ENCODE measurements at regions not wholly inside any gene's neighbourhood (a gene's known extent, or its start where the extent isn't known, plus 50 kb on each side); places are given as distances from the start of the nearest gene placed in this dataset.

- no peaks in the 10 kb centered on the region for H3K36me3 ChIP-seq (ENCODE audit: insufficient read depth, insufficient read length, low read length)
- DNase-seq (ENCODE audit: low read depth, low spot score) = no peak
- no peaks in the 10 kb centered on the region for H3K9me3 ChIP-seq (ENCODE audit: insufficient read depth, low read length)
- H3K4me1 ChIP-seq (ENCODE audit: insufficient read depth, insufficient read length) = no peaks in the 10 kb centered on the region
- no peak overlapping the region for H3K9ac ChIP-seq (ENCODE audit: insufficient read length, low read depth)
- H3K4me3 ChIP-seq (ENCODE audit: insufficient read length, low read depth) = no peak overlapping the region
- H3K27me3 ChIP-seq (ENCODE audit: insufficient read depth, insufficient read length) = no peaks in the 10 kb centered on the region
- no peak for TF ChIP-seq YY1 (IDR thresholded peaks at IDR 0.05; ENCODE audit: insufficient read depth, insufficient read length)
- no peak for TF ChIP-seq SUZ12 (IDR thresholded peaks at IDR 0.05; ENCODE audit: extremely low read depth, insufficient read depth, insufficient read length)
- no peak for TF ChIP-seq ZNF274 (IDR thresholded peaks at IDR 0.05; ENCODE audit: low read depth, low read length)
Measured at GRCh38 chr14:55746558-55746957, 166.6 kb downstream of the KTN1 start.

GRCh38 chr14:55747186-55747585 is 167.2 kb downstream of the KTN1 start:
- no peak for DNase-seq (ENCODE audit: low read depth, low spot score)
- TF ChIP-seq ZNF274 (IDR thresholded peaks at IDR 0.05; ENCODE audit: low read depth, low read length) (no peak), SUZ12 (IDR thresholded peaks at IDR 0.05; ENCODE audit: extremely low read depth, insufficient read depth, insufficient read length) (no peak), YY1 (IDR thresholded peaks at IDR 0.05; ENCODE audit: insufficient read depth, insufficient read length) (no peak)
- Histone ChIP-seq H3K9ac (ENCODE audit: insufficient read length, low read depth) (no peak overlapping the region), H3K36me3 (ENCODE audit: insufficient read depth, insufficient read length, low read length) (no peaks in the 10 kb centered on the region), H3K27me3 (ENCODE audit: insufficient read depth, insufficient read length) (no peaks in the 10 kb centered on the region), H3K4me3 (ENCODE audit: insufficient read length, low read depth) (no peak overlapping the region), H3K4me1 (ENCODE audit: insufficient read depth, insufficient read length) (no peaks in the 10 kb centered on the region), H3K9me3 (ENCODE audit: insufficient read depth, low read length) (no peaks in the 10 kb centered on the region)

- Histone ChIP-seq H3K36me3 (ENCODE audit: insufficient read depth, insufficient read length, low read length) (no peaks in the 10 kb centered on the region), H3K9ac (ENCODE audit: insufficient read length, low read depth) (no peak overlapping the region), H3K9me3 (ENCODE audit: insufficient read depth, low read length) (no peaks in the 10 kb centered on the region), H3K4me1 (ENCODE audit: insufficient read depth, insufficient read length) (no peaks in the 10 kb centered on the region), H3K27me3 (ENCODE audit: insufficient read depth, insufficient read length) (no peaks in the 10 kb centered on the region), H3K4me3 (ENCODE audit: insufficient read length, low read depth) (no peak overlapping the region)
- no peak for DNase-seq (ENCODE audit: low read depth, low spot score)
- TF ChIP-seq YY1 (IDR thresholded peaks at IDR 0.05; ENCODE audit: insufficient read depth, insufficient read length) (no peak), ZNF274 (IDR thresholded peaks at IDR 0.05; ENCODE audit: low read depth, low read length) (no peak)
Measured at GRCh38 chr14:55749201-55749812, 169.3 kb downstream of the KTN1 start.

- H3K27me3 ChIP-seq (ENCODE audit: insufficient read depth, insufficient read length) = no peaks in the 10 kb centered on the region
- no peak overlapping the region for H3K4me3 ChIP-seq (ENCODE audit: insufficient read length, low read depth)
- H3K36me3 ChIP-seq (ENCODE audit: insufficient read depth, insufficient read length, low read length) = no peaks in the 10 kb centered on the region
- no peak for DNase-seq (ENCODE audit: low read depth, low spot score)
- no peaks in the 10 kb centered on the region for H3K4me1 ChIP-seq (ENCODE audit: insufficient read depth, insufficient read length)
- H3K9ac ChIP-seq (ENCODE audit: insufficient read length, low read depth) = no peak overlapping the region
- no peaks in the 10 kb centered on the region for H3K9me3 ChIP-seq (ENCODE audit: insufficient read depth, low read length)
- TF ChIP-seq SUZ12 (IDR thresholded peaks at IDR 0.05; ENCODE audit: extremely low read depth, insufficient read depth, insufficient read length) (no peak), ZNF274 (IDR thresholded peaks at IDR 0.05; ENCODE audit: low read depth, low read length) (no peak), YY1 (IDR thresholded peaks at IDR 0.05; ENCODE audit: insufficient read depth, insufficient read length) (no peak)
Measured at GRCh38 chr14:55749946-55750345, 169.9 kb downstream of the KTN1 start.

GRCh38 chr14:55752580-55753390 is 172.8 kb downstream of the KTN1 start:
- no peak overlapping the region for H3K4me3 ChIP-seq (ENCODE audit: insufficient read length, low read depth)
- TF ChIP-seq SUZ12 (IDR thresholded peaks at IDR 0.05; ENCODE audit: extremely low read depth, insufficient read depth, insufficient read length) = no peak
- peak; percentile 29 for TF ChIP-seq YY1 (IDR thresholded peaks at IDR 0.05; ENCODE audit: insufficient read depth, insufficient read length)
- TF ChIP-seq ZNF274 (IDR thresholded peaks at IDR 0.05; ENCODE audit: low read depth, low read length) = no peak
- no peaks in the 10 kb centered on the region for H3K36me3 ChIP-seq (ENCODE audit: insufficient read depth, insufficient read length, low read length)
- H3K9me3 ChIP-seq (ENCODE audit: insufficient read depth, low read length) = no peaks in the 10 kb centered on the region
- peaks cover 2% of the 10 kb centered on the region for H3K4me1 ChIP-seq (ENCODE audit: insufficient read depth, insufficient read length)
- no peaks in the 10 kb centered on the region for H3K27me3 ChIP-seq (ENCODE audit: insufficient read depth, insufficient read length)
- no peak overlapping the region for H3K9ac ChIP-seq (ENCODE audit: insufficient read length, low read depth)
- DNase-seq (ENCODE audit: low read depth, low spot score) = peak; percentile 72

GRCh38 chr14:55754471-55754870 is 174.5 kb downstream of the KTN1 start:
- no peaks in the 10 kb centered on the region for H3K27me3 ChIP-seq (ENCODE audit: insufficient read depth, insufficient read length)
- TF ChIP-seq YY1 (IDR thresholded peaks at IDR 0.05; ENCODE audit: insufficient read depth, insufficient read length) (no peak), SUZ12 (IDR thresholded peaks at IDR 0.05; ENCODE audit: extremely low read depth, insufficient read depth, insufficient read length) (no peak), ZNF274 (IDR thresholded peaks at IDR 0.05; ENCODE audit: low read depth, low read length) (no peak)
- H3K36me3 ChIP-seq (ENCODE audit: insufficient read depth, insufficient read length, low read length) = no peaks in the 10 kb centered on the region
- DNase-seq (ENCODE audit: low read depth, low spot score) = no peak
- H3K4me3 ChIP-seq (ENCODE audit: insufficient read length, low read depth) = no peak overlapping the region
- H3K9me3 ChIP-seq (ENCODE audit: insufficient read depth, low read length) = no peaks in the 10 kb centered on the region
- H3K4me1 ChIP-seq (ENCODE audit: insufficient read depth, insufficient read length) = peaks cover 2% of the 10 kb centered on the region
- no peak overlapping the region for H3K9ac ChIP-seq (ENCODE audit: insufficient read length, low read depth)

- Histone ChIP-seq H3K9me3 (ENCODE audit: insufficient read depth, low read length) (no peaks in the 10 kb centered on the region), H3K4me1 (ENCODE audit: insufficient read depth, insufficient read length) (peaks cover 2% of the 10 kb centered on the region), H3K9ac (ENCODE audit: insufficient read length, low read depth) (no peak overlapping the region), H3K36me3 (ENCODE audit: insufficient read depth, insufficient read length, low read length) (no peaks in the 10 kb centered on the region), H3K4me3 (ENCODE audit: insufficient read length, low read depth) (no peak overlapping the region), H3K27me3 (ENCODE audit: insufficient read depth, insufficient read length) (no peaks in the 10 kb centered on the region)
- no peak for DNase-seq (ENCODE audit: low read depth, low spot score)
- TF ChIP-seq YY1 (IDR thresholded peaks at IDR 0.05; ENCODE audit: insufficient read depth, insufficient read length) (no peak), ZNF274 (IDR thresholded peaks at IDR 0.05; ENCODE audit: low read depth, low read length) (no peak), SUZ12 (IDR thresholded peaks at IDR 0.05; ENCODE audit: extremely low read depth, insufficient read depth, insufficient read length) (no peak)
Measured at GRCh38 chr14:55754871-55755270, 174.9 kb downstream of the KTN1 start.
